Transverse colon (tissue), 4 donors: ENCODE measurements at regions not wholly inside any gene's neighbourhood (a gene's known extent, or its start where the extent isn't known, plus 50 kb on each side); places are given as distances from the start of the nearest gene placed in this dataset.

Source experiments
- DNase-seq: peaks from one replicate; pipeline ENCODE4 v3.0.0-alpha.2; 2019
- H3K27ac ChIP-seq, 4 donors: fragments of 200-600 bp; sonication (generic); 2 replicates each; pipeline ENCODE4 v1.5.1; 2016 to 2018; ENCODE audit warnings: inconsistent platforms in 4 of 4
- H3K27me3 ChIP-seq: fragments of 200-600 bp; sonication (generic); 2 replicates; pipeline ENCODE4 v1.5.1; 2017; ENCODE audit warnings: inconsistent platforms
- H3K36me3 ChIP-seq, 4 donors: fragments of 200-600 bp; sonication (generic); 2 replicates each; pipeline ENCODE4 v1.5.1; 2017 to 2019; ENCODE audit warnings: inconsistent platforms in 4 of 4
- H3K4me1 ChIP-seq, 4 donors: fragments of 200-600 bp; sonication (generic); 2 replicates each; pipeline ENCODE4 v1.5.1; 2017 to 2020; ENCODE audit warnings: inconsistent platforms in 4 of 4
- H3K4me3 ChIP-seq, 4 donors: fragments of 200-600 bp; sonication (generic); 1 replicate in 1 of 4; 2 replicates in 3 of 4; pipeline versions ENCODE4 v1.5.1 to v1.6.1; 2017 to 2019; ENCODE audit warnings: inconsistent platforms in 4 of 4
- H3K9me3 ChIP-seq, 2 donors: fragments of 200-600 bp; sonication (generic); 2 replicates each; pipeline ENCODE4 v1.5.1; 2017 to 2019; ENCODE audit warnings: inconsistent platforms in 2 of 2
- EP300 ChIP-seq: sonication (generic); formaldehyde crosslinking; IDR thresholded peaks from one replicate; pipeline ENCODE4 v1.6.1; 2017; ENCODE audit warnings: antibody characterized with exemption, low read depth
- POLR2A ChIP-seq: fragments of 450-650 bp; IDR thresholded peaks from one replicate; pipeline ENCODE4 v1.6.1; 2016; ENCODE audit warnings: antibody characterized with exemption, mild to moderate bottlenecking, moderate library complexity
- POLR2AphosphoS5 ChIP-seq, 3 donors: sonication (generic); formaldehyde crosslinking; IDR thresholded peaks; one replicate each; pipeline ENCODE4 v1.6.1; 2016; ENCODE audit warnings: antibody characterized with exemption in 3 of 3
- WGBS, 2 donors: methylation state at CpG; one replicate each; pipeline ENCODE4 v1.1.5; 2018; ENCODE audit warnings: low coverage in 1 of 2; 5-methylcytosine and 5-hydroxymethylcytosine counted together
- in situ Hi-C, 4 donors: fragments of 200-750 bp; cut with MboI; loops; one replicate each; pipeline versions ENCODE4 v1.15.0 to v1.15.1; 2017; ENCODE audit warnings: low sequenced_read_pairs in 3 of 4, low pct_ligation_motif_present in 1 of 4, low pct_unique_long_range_greater_than_20kb in 1 of 4
- intact Hi-C: fragments of 100-400 bp; cut with DNase I; formaldehyde crosslinking; loops from one replicate; pipeline ENCODE4 v1.15.1; 2023; ENCODE audit warnings: low total_unique reads
- TF ChIP-seq, protein P1 (sequence below), 5 experiments: fragments of 200-600 bp in 3 of 5; fragments of 450-650 bp in 2 of 5; sonication (generic) in 3 of 5; IDR thresholded peaks; 1 replicate in 2 of 5; 2 replicates in 3 of 5; pipeline ENCODE4 v1.5.1; 2016 to 2017; ENCODE audit warnings: antibody characterized with exemption in 5 of 5, inconsistent platforms in 3 of 5, mild to moderate bottlenecking in 2 of 5, moderate library complexity in 1 of 5

DNA sequence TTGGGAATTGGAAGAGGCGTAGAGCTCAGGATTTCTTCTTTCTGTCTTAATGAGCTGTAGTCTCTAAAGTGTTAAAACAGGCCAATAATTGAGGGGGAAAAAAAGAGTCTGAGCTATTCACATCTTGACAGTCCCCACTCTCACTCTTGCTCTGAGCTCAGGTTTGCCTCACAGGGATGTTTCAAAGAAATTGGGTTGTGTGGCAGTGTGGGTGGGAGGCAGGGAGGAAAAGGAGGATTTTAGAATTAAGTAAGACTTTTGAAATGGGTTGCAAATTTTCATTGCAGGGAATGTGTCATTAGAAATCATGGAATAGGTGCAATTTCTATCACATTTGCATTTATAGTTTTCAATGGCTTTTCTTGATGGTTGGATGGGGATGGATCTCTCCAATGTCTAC is 338.8 kb upstream of the KIRREL3 start:
- Histone ChIP-seq H3K36me3 (no peaks in the 10 kb centered on the region), H3K4me3 (no peak overlapping the region), H3K4me1 (no peaks in the 10 kb centered on the region), H3K27ac (no peak overlapping the region), H3K9me3 (no peaks in the 10 kb centered on the region), H3K27me3 (no peaks in the 10 kb centered on the region)
- TF ChIP-seq POLR2A (no peak), EP300 (no peak), POLR2AphosphoS5 (IDR thresholded peaks at IDR 0.05) (no peak)
- TF ChIP-seq, protein P1, sequence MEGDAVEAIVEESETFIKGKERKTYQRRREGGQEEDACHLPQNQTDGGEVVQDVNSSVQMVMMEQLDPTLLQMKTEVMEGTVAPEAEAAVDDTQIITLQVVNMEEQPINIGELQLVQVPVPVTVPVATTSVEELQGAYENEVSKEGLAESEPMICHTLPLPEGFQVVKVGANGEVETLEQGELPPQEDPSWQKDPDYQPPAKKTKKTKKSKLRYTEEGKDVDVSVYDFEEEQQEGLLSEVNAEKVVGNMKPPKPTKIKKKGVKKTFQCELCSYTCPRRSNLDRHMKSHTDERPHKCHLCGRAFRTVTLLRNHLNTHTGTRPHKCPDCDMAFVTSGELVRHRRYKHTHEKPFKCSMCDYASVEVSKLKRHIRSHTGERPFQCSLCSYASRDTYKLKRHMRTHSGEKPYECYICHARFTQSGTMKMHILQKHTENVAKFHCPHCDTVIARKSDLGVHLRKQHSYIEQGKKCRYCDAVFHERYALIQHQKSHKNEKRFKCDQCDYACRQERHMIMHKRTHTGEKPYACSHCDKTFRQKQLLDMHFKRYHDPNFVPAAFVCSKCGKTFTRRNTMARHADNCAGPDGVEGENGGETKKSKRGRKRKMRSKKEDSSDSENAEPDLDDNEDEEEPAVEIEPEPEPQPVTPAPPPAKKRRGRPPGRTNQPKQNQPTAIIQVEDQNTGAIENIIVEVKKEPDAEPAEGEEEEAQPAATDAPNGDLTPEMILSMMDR (IDR thresholded peaks at IDR 0.05), result no peak
- intact Hi-C loops, result no loop called here
- in situ Hi-C loops, result no loop called here
- no peak for DNase-seq
- 80 to 90% methylated on average over 1 of the region's 1 CpG for WGBS, 2 donors

DNA sequence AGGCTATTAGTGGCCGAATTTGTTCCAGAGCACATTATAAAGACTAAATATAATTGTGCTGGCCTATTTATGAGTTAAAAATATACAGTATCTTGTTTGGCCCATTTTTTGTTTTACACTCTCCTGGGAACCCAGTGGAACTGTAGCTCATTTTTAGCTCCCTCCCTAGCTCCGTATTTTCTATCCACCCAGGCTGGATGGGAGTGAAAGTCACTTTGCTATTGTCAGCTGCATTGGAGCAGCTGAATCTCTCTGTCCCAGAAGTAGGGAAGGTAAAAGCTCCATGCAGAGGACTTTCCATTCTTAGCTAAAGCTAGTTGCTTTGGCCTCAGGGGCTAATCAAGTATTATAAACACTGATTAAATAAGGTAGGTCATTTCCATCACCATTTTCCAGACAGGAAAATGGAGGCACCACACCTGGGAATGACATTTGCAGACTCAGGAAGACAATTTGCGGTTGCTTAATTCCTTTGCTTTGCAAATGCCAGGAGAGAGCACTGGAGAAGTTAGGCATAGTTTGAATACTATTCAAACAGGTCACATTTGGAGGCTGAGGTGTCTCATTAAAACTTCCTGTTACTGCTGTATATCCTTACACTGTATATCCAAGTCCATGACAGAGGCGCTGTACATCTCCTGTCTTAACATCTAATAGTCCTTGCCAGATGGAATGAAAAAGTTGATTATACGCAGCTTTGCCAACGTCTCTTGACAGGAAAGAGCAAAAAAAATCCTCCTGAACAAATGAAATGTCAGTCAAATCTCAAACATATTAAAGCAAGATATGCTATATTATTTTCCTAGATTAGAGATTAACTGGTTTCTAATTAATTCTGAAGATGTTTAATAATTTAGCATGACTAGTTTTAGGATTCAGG is 338.1 kb upstream of the KIRREL3 start:
- 72 to 80% methylated on average over 3 to 6 of the region's 6 CpGs for WGBS, 2 donors
- H3K36me3 ChIP-seq, result no peaks in the 10 kb centered on the region
- H3K4me3 ChIP-seq, result no peak overlapping the region
- intact Hi-C loops (no loop called here), in situ Hi-C loops (no loop called here)
- DNase-seq, result no peak
- H3K27me3 ChIP-seq, result no peaks in the 10 kb centered on the region
- no peak overlapping the region for H3K27ac ChIP-seq
- TF ChIP-seq EP300 (no peak), POLR2AphosphoS5 (IDR thresholded peaks at IDR 0.05) (no peak), POLR2A (no peak)
- TF ChIP-seq, protein P1 (IDR thresholded peaks at IDR 0.05), result no peak
- H3K9me3 ChIP-seq, result no peaks in the 10 kb centered on the region
- no peaks in the 10 kb centered on the region for H3K4me1 ChIP-seq

DNA sequence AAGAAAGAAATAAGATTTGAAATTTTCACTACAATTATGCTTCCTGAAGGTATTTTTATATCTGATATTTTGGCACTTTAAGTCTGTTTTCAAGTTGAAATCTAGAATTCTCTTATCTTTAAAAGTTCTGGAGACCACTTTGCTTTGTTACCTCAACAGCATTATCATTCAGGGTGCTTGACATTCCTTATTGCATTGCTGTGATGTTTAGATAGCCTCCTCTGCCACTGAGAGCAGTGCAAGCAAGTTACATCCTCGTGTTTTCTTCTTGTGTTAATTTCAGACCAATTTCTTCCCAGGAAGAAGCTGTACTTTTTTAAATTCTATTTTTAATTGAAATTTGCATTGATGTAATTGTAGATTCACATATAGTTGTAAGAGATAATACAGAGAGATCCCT is 333.9 kb upstream of the KIRREL3 start:
- TF ChIP-seq, protein P1 (IDR thresholded peaks at IDR 0.05), result no peak
- TF ChIP-seq EP300, result no peak
- no peak for TF ChIP-seq POLR2A
- no peak for TF ChIP-seq POLR2AphosphoS5 (IDR thresholded peaks at IDR 0.05)
- no peak for DNase-seq
- Histone ChIP-seq H3K27me3 (no peaks in the 10 kb centered on the region), H3K4me3 (no peak overlapping the region), H3K9me3 (no peaks in the 10 kb centered on the region), H3K27ac (no peak overlapping the region), H3K36me3 (no peaks in the 10 kb centered on the region), H3K4me1 (no peaks in the 10 kb centered on the region)
- intact Hi-C loops (no loop called here), in situ Hi-C loops (no loop called here)
- WGBS, 2 donors, result 53 to 80% methylated on average over 1 of the region's 1 CpG

DNA sequence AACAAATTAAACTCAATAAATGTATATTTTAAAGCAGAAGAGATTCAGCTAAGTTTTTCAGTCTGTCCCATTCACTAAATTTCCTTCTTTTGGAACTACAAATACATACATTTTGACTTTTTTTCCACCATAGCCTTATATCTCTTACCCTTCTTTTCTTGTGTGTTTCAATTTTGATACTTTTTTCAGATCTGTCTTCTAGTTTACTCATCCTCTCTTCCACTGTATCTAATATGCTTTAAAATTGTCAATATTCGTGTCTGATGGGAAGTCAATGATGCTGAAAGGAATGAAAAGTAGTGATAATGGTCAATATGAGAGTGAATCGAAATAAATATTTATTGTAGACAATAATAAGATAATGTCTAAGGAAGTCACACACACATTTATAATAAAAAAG is 332.3 kb upstream of the KIRREL3 start:
- Histone ChIP-seq H3K27ac (no peak overlapping the region), H3K27me3 (no peaks in the 10 kb centered on the region), H3K4me3 (no peak overlapping the region), H3K36me3 (no peaks in the 10 kb centered on the region), H3K4me1 (no peaks in the 10 kb centered on the region), H3K9me3 (no peaks in the 10 kb centered on the region)
- intact Hi-C loops (no loop called here), in situ Hi-C loops (no loop called here)
- DNase-seq, result no peak
- WGBS, 2 donors, result 76 to 82% methylated on average over 2 of the region's 2 CpGs
- no peak for TF ChIP-seq POLR2AphosphoS5 (IDR thresholded peaks at IDR 0.05)
- no peak for TF ChIP-seq EP300
- TF ChIP-seq, protein P1 (IDR thresholded peaks at IDR 0.05), result no peak
- TF ChIP-seq POLR2A, result no peak
